ENCODE measurements at regions not wholly inside any gene's neighbourhood (a gene's known extent, or its start where the extent isn't known, plus 50 kb on each side); places are given as distances from the start of the nearest gene placed in this dataset.

GRCh38 chr4:13763707-13764106, 136.2 kb upstream of the BOD1L1 start:
- no peak for TF ChIP-seq CTCF (IDR thresholded peaks at IDR 0.05)
- no peak for TF ChIP-seq POLR2A (IDR thresholded peaks at IDR 0.05)

Measured in adrenal gland (tissue), 5 donors.